IMR-90 (cell line): ENCODE measurements at regions not wholly inside any gene's neighbourhood (a gene's known extent, or its start where the extent isn't known, plus 50 kb on each side); places are given as distances from the start of the nearest gene placed in this dataset.
"Not testable (repeated sequence)": the region's sequence is repeated elsewhere in the genome, so short reads cannot be mapped to it uniquely, and the experiment has no call there.

Experiments
- ATAC-seq: fragments of 200-7000 bp; cut with Tn5 transposase; 2 replicates; pipeline ENCODE4 v1.9.1; 2020; ENCODE audit warnings: low read depth, mild to moderate bottlenecking, moderate library complexity
- BruUV-seq: library from RNA; stranded (reverse); fragments of 400-500 nt; replicated peaks from 2 replicates; lab custom pipeline; 2021; lab: Mats Ljungman, UMichigan
- CTCF ChIA-PET: fragments of 300-600 bp; formaldehyde crosslinking; extraction: SDS; loops from one replicate; lab custom pipeline; 2021; ENCODE audit warnings: antibody characterized with exemption; lab: Yijun Ruan, JAX
- POLR2A ChIA-PET: fragments of 300-600 bp; sonication (Branson Sonifier 250); formaldehyde crosslinking; loops from one replicate; lab custom pipeline; 2022; ENCODE audit warnings: antibody characterized with exemption; ENCODE audit not compliant: unreplicated experiment; lab: Charles Lee
- DNase-seq: peaks from one replicate; pipeline ENCODE4 v3.0.0; 2013
- H2AFZ ChIP-seq: replicated peaks from 2 replicates; pipeline ENCODE3; 2013; ENCODE audit warnings: low read length, mild to moderate bottlenecking; ENCODE audit not compliant: poor library complexity
- H2AK5ac ChIP-seq: 2 replicates; pipeline ENCODE4 v1.6.1; 2013; ENCODE audit warnings: low read depth, low read length, inconsistent platforms
- H2AK9ac ChIP-seq: replicated peaks from 2 replicates; pipeline ENCODE3; 2013; ENCODE audit warnings: mild to moderate bottlenecking, low read depth, low read length, moderate library complexity; ENCODE audit not compliant: poor library complexity
- H2BK120ac ChIP-seq: 2 replicates; pipeline ENCODE4 v1.6.1; 2013; ENCODE audit warnings: low read depth, low read length, inconsistent platforms
- H2BK15ac ChIP-seq: 3 replicates; pipeline ENCODE4 v1.6.1; 2013; ENCODE audit warnings: low read depth, low read length, inconsistent platforms
- H2BK20ac ChIP-seq: 2 replicates; pipeline ENCODE4 v1.6.1; 2013; ENCODE audit warnings: low read depth, mild to moderate bottlenecking, inconsistent platforms, low read length, moderate library complexity
- H2BK5ac ChIP-seq: 2 replicates; pipeline ENCODE4 v1.6.1; 2013; ENCODE audit warnings: mild to moderate bottlenecking, low read depth, low read length, inconsistent platforms; ENCODE audit not compliant: poor library complexity, severe bottlenecking
- H3K14ac ChIP-seq: replicated peaks from 2 replicates; pipeline ENCODE4 v1.6.1; 2013; ENCODE audit warnings: low read depth, low read length, inconsistent platforms
- H3K18ac ChIP-seq: 2 replicates; pipeline ENCODE4 v1.6.1; 2013; ENCODE audit warnings: low read depth, low read length, control low read depth
- H3K23ac ChIP-seq: 2 replicates; pipeline ENCODE4 v1.6.1; 2013; ENCODE audit warnings: low read depth, low read length, inconsistent platforms
- H3K27ac ChIP-seq: 2 replicates; pipeline ENCODE4 v1.5.1; 2013; ENCODE audit warnings: mild to moderate bottlenecking, control low read depth, low read length; ENCODE audit not compliant: insufficient read depth
- H3K27me3 ChIP-seq: 2 replicates; pipeline ENCODE4 v1.6.1; 2013; ENCODE audit warnings: low read length; ENCODE audit not compliant: control insufficient read depth, insufficient read depth
- H3K36me3 ChIP-seq: 2 replicates; pipeline ENCODE4 v1.6.1; 2013; ENCODE audit warnings: low read length, mixed read lengths; ENCODE audit not compliant: control insufficient read depth, insufficient read depth
- H3K4ac ChIP-seq: 2 replicates; pipeline ENCODE4 v1.6.1; 2013; ENCODE audit warnings: low read depth, low read length, inconsistent platforms
- H3K4me1 ChIP-seq: 2 replicates; pipeline ENCODE4 v1.6.1; 2013; ENCODE audit warnings: low read length, mixed read lengths; ENCODE audit not compliant: control insufficient read depth, insufficient read depth
- H3K4me2 ChIP-seq: 2 replicates; pipeline ENCODE4 v1.6.1; 2013; ENCODE audit warnings: low read depth, mild to moderate bottlenecking, control low read depth, low read length, moderate library complexity
- H3K4me3 ChIP-seq: 2 replicates; pipeline ENCODE4 v1.5.1; 2013; ENCODE audit warnings: low read depth, mild to moderate bottlenecking, control low read depth, low read length, moderate library complexity; ENCODE audit not compliant: insufficient read depth
- H3K56ac ChIP-seq: 2 replicates; pipeline ENCODE4 v1.6.1; 2013; ENCODE audit warnings: low read length, inconsistent platforms; ENCODE audit not compliant: insufficient read depth; ENCODE audit errors: extremely low read depth
- H3K79me1 ChIP-seq, 2 experiments: 2 replicates each; pipeline ENCODE4 v1.6.1; 2013; ENCODE audit warnings: low read length in 2 of 2, inconsistent platforms in 1 of 2, low read depth in 1 of 2
- H3K9ac ChIP-seq: 2 replicates; pipeline ENCODE4 v1.6.1; 2013; ENCODE audit warnings: low read depth, low read length, control low read depth
- H3K9me1 ChIP-seq: 2 replicates; pipeline ENCODE4 v1.6.1; 2013; ENCODE audit warnings: low read length, inconsistent platforms; ENCODE audit not compliant: insufficient read depth
- H3K9me3 ChIP-seq: 2 replicates; pipeline ENCODE4 v1.6.1; 2013; ENCODE audit warnings: low read length; ENCODE audit not compliant: control insufficient read depth, insufficient read depth
- H4K20me1 ChIP-seq: 2 replicates; pipeline ENCODE4 v1.6.1; 2013; ENCODE audit warnings: low read length, inconsistent platforms; ENCODE audit not compliant: insufficient read depth
- H4K5ac ChIP-seq: 2 replicates; pipeline ENCODE4 v1.6.1; 2013; ENCODE audit warnings: mild to moderate bottlenecking, low read depth, low read length, control low read depth
- H4K8ac ChIP-seq, 2 experiments: 2 replicates each; pipeline ENCODE4 v1.6.1; 2013; ENCODE audit warnings: low read depth in 2 of 2, low read length in 2 of 2, control low read depth in 1 of 2, inconsistent platforms in 1 of 2
- H4K91ac ChIP-seq: 2 replicates; pipeline ENCODE4 v1.6.1; 2013; ENCODE audit warnings: low read depth, low read length, inconsistent platforms; ENCODE audit not compliant: insufficient read depth
- WGBS, 2 experiments: methylation state at CpG; one replicate each; pipeline versions ENCODE4 v1.1.5 to v1.1.7; 2013; ENCODE audit warnings: missing lambda C conversion rate in 2 of 2; ENCODE audit not compliant: insufficient read length in 1 of 2; ENCODE audit errors: extremely low coverage in 2 of 2; 5-methylcytosine and 5-hydroxymethylcytosine counted together
- dilution Hi-C: fragments of 300-500 bp; cut with HindIII; formaldehyde crosslinking; loops from one replicate; pipeline ENCODE4 v1.14.3; 2018; ENCODE audit warnings: low sequenced_read_pairs; ENCODE audit not compliant: unreplicated experiment
- in situ Hi-C: fragments of 300-500 bp; cut with MboI; formaldehyde crosslinking; loops from 3 replicates; pipeline ENCODE4 v1.14.3; 2019; ENCODE audit warnings: low sequenced_read_pairs, inconsistent platforms, mixed read lengths
- intact Hi-C: fragments of 100-400 bp; cut with micrococcal nuclease; formaldehyde crosslinking; loops from 2 replicates; pipeline ENCODE4 v1.10.0; 2022

GRCh38 chr9:38968651-38969374 lies 248.9 kb upstream of the FAM240B start:
- H2BK20ac ChIP-seq, H3K27me3 ChIP-seq, H3K79me1 ChIP-seq, H4K91ac ChIP-seq, H4K8ac ChIP-seq, H3K14ac ChIP-seq, H4K5ac ChIP-seq, H2BK120ac ChIP-seq, in situ Hi-C loops, intact Hi-C loops, H4K20me1 ChIP-seq, BruUV-seq, H3K4me2 ChIP-seq, H3K4ac ChIP-seq, H3K9me3 ChIP-seq, H3K56ac ChIP-seq, H3K9me1 ChIP-seq, H2BK15ac ChIP-seq, H2AFZ ChIP-seq, POLR2A ChIA-PET, H3K4me3 ChIP-seq, CTCF ChIA-PET, H2AK5ac ChIP-seq, DNase-seq, H3K4me1 ChIP-seq, H3K27ac ChIP-seq, H3K23ac ChIP-seq, H2BK5ac ChIP-seq, H3K18ac ChIP-seq, H3K9ac ChIP-seq, H3K36me3 ChIP-seq, dilution Hi-C loops, H2AK9ac ChIP-seq: not testable (repeated sequence)
- ATAC-seq, result peak; percentile 32; the same call in 1 of the 2 replicates
- no CpG with 5 or more reads among the region's 10 CpGs for WGBS, 2 experiments

- dilution Hi-C loops, H4K91ac ChIP-seq, POLR2A ChIA-PET, H3K4me2 ChIP-seq, H2AK5ac ChIP-seq, H3K4me3 ChIP-seq, ATAC-seq, DNase-seq, CTCF ChIA-PET, BruUV-seq, H4K8ac ChIP-seq, H3K9me1 ChIP-seq, H2BK15ac ChIP-seq, H3K56ac ChIP-seq, H3K9me3 ChIP-seq, H3K4ac ChIP-seq, H4K20me1 ChIP-seq, H3K36me3 ChIP-seq, H2AFZ ChIP-seq, H3K27ac ChIP-seq, intact Hi-C loops, H2BK5ac ChIP-seq, H3K27me3 ChIP-seq, H2AK9ac ChIP-seq, H3K9ac ChIP-seq, H4K5ac ChIP-seq, in situ Hi-C loops, H3K23ac ChIP-seq, H3K4me1 ChIP-seq, H2BK20ac ChIP-seq, H3K14ac ChIP-seq, H2BK120ac ChIP-seq, H3K79me1 ChIP-seq, H3K18ac ChIP-seq: not testable (repeated sequence)
- no CpG with 5 or more reads among the region's 6 CpGs for WGBS, 2 experiments
These were observed 247.9 kb upstream of the FAM240B start for GRCh38 chr9:38967866-38968265.
